Parathyroid adenoma (tissue), 2 donors: ENCODE measurements at regions not wholly inside any gene's neighbourhood (a gene's known extent, or its start where the extent isn't known, plus 50 kb on each side); places are given as distances from the start of the nearest gene placed in this dataset.

Experiments used
- H2AFZ ChIP-seq: fragments of 300-600 bp; sonication (generic); one replicate; pipeline ENCODE4 v1.7.0; 2017; ENCODE audit warnings: antibody characterized with exemption, mild to moderate bottlenecking
- H3K27ac ChIP-seq: fragments of 300-600 bp; sonication (generic); one replicate; pipeline ENCODE4 v1.7.0; 2017
- H3K27me3 ChIP-seq: fragments of 300-600 bp; sonication (generic); one replicate; pipeline ENCODE4 v1.7.0; 2017; ENCODE audit warnings: low read length; ENCODE audit not compliant: control insufficient read depth, insufficient read depth
- H3K36me3 ChIP-seq: fragments of 300-600 bp; sonication (generic); one replicate; pipeline ENCODE4 v1.7.0; 2017; ENCODE audit warnings: low read length; ENCODE audit not compliant: control insufficient read depth, insufficient read depth
- H3K4me1 ChIP-seq: fragments of 300-600 bp; sonication (generic); one replicate; pipeline ENCODE4 v1.7.0; 2017; ENCODE audit warnings: control low read depth
- H3K4me2 ChIP-seq: fragments of 300-600 bp; sonication (generic); one replicate; pipeline ENCODE4 v1.7.0; 2017; ENCODE audit warnings: low read length
- H3K4me3 ChIP-seq: fragments of 300-600 bp; sonication (generic); one replicate; pipeline ENCODE4 v1.7.0; 2017; ENCODE audit warnings: low read depth, low read length
- H3K79me2 ChIP-seq: fragments of 300-600 bp; sonication (generic); one replicate; pipeline ENCODE4 v1.7.0; 2017; ENCODE audit warnings: control low read depth
- H3K9ac ChIP-seq: fragments of 300-600 bp; sonication (generic); one replicate; pipeline ENCODE4 v1.7.0; 2017; ENCODE audit warnings: mild to moderate bottlenecking
- H3K9me3 ChIP-seq: fragments of 300-600 bp; sonication (generic); one replicate; pipeline ENCODE4 v1.7.0; 2017; ENCODE audit warnings: low read length; ENCODE audit not compliant: control insufficient read depth
- TF ChIP-seq, protein P1 (sequence below): fragments of 300-600 bp; sonication (generic); IDR thresholded peaks from one replicate; pipeline ENCODE4 v1.7.0; 2017; ENCODE audit warnings: antibody characterized with exemption, mild to moderate bottlenecking
- donor health status: primary hyperparathyroidism.

DNA sequence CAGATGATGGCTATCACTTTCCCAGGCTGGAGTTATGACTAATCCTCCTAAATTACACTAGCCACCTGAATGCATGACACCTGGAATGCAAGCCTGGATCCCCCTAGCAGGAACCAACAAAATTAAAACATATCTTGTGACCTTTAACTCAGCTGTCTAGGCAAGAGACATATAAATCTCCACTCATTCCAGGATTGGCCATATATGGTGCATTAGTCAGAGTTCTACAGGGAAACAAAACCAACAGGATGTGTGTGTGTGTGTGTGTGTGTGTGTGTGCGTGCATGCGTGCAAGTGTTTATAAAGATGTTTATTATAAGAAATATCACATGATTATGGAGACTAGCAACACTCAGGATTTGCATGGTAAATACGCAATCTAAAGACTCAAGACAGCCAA, 212.8 kb downstream of the KIF21A start:
- Histone ChIP-seq H3K4me1 (no peaks in the 10 kb centered on the region), H3K9ac (no peak overlapping the region), H3K27me3 (no peaks in the 10 kb centered on the region), H3K4me2 (no peak overlapping the region), H3K4me3 (no peak overlapping the region), H3K9me3 (no peaks in the 10 kb centered on the region), H3K36me3 (no peaks in the 10 kb centered on the region), H3K27ac (no peak overlapping the region), H3K79me2 (no peaks in the 10 kb centered on the region), H2AFZ (no peak overlapping the region)
- TF ChIP-seq, protein P1, sequence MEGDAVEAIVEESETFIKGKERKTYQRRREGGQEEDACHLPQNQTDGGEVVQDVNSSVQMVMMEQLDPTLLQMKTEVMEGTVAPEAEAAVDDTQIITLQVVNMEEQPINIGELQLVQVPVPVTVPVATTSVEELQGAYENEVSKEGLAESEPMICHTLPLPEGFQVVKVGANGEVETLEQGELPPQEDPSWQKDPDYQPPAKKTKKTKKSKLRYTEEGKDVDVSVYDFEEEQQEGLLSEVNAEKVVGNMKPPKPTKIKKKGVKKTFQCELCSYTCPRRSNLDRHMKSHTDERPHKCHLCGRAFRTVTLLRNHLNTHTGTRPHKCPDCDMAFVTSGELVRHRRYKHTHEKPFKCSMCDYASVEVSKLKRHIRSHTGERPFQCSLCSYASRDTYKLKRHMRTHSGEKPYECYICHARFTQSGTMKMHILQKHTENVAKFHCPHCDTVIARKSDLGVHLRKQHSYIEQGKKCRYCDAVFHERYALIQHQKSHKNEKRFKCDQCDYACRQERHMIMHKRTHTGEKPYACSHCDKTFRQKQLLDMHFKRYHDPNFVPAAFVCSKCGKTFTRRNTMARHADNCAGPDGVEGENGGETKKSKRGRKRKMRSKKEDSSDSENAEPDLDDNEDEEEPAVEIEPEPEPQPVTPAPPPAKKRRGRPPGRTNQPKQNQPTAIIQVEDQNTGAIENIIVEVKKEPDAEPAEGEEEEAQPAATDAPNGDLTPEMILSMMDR, result no peak

DNA sequence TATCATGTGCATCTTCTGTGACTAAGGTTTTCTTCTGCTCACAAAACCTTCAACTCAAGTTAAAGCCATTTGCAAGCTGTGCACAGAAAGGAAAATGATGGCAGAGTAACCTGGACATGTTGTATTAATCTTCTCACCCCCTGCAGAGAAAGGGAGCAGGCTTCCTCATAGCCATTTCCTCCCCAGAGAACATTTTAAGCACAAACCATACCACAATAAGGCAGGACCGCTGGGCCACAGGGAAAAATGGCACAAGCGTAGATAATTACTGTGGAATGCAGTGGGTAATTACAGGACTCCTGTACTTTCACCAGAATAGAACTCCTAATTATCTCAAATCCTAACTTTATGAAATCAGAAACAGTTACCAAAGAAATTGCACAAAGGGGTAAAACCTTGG, 215.7 kb downstream of the KIF21A start:
- H3K4me2 ChIP-seq, result no peak overlapping the region
- no peak overlapping the region for H3K27ac ChIP-seq
- no peaks in the 10 kb centered on the region for H3K27me3 ChIP-seq
- H3K36me3 ChIP-seq, result no peaks in the 10 kb centered on the region
- H3K9ac ChIP-seq, result no peak overlapping the region
- H3K79me2 ChIP-seq, result no peaks in the 10 kb centered on the region
- TF ChIP-seq, protein P1, result no peak
- no peaks in the 10 kb centered on the region for H3K9me3 ChIP-seq
- no peak overlapping the region for H2AFZ ChIP-seq
- no peak overlapping the region for H3K4me3 ChIP-seq
- H3K4me1 ChIP-seq, result no peaks in the 10 kb centered on the region

DNA sequence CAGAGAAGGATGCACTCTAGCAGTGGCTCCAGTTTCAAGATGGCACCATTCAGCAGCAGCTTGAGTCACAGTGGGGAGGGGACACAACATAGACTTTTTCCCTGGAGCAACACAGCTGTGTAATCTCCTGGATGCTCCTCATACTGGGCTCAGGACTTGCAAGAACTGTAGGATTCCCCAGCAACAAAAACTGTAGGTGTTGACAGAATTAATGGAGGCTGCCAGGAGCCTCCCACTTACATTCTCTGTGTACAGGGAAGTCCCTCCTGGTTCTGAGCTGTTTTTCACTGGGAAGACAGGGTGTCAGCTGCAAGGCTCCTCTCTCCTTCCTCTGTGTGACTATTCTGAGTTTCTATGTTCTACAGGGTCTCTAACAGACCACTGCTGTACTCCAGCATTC, 217.9 kb downstream of the KIF21A start:
- no peaks in the 10 kb centered on the region for H3K4me1 ChIP-seq
- H3K9me3 ChIP-seq, result no peaks in the 10 kb centered on the region
- H3K4me2 ChIP-seq, result no peak overlapping the region
- H2AFZ ChIP-seq, result no peak overlapping the region
- no peaks in the 10 kb centered on the region for H3K79me2 ChIP-seq
- H3K36me3 ChIP-seq, result no peaks in the 10 kb centered on the region
- no peak overlapping the region for H3K4me3 ChIP-seq
- H3K27ac ChIP-seq, result no peak overlapping the region
- H3K27me3 ChIP-seq, result no peaks in the 10 kb centered on the region
- TF ChIP-seq, protein P1, result no peak
- H3K9ac ChIP-seq, result no peak overlapping the region

DNA sequence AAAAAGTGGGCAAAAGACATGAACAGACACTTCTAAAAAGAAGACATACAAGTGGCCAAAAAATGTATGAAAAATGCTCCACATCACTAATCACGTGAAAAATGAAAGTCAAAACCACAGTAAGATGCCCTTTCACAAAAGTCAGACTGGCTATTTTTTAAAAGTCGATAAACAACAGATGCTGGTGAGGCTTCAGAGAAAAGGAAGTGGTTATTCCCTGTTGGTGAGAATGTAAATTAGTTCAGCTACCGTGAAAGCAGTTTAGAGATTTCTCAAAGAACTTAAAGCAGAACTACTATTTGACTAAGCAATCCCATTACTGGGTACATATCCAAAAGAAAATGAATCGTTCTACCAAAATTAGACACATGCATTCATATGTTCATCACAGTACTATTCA, 237.0 kb downstream of the KIF21A start:
- Histone ChIP-seq H3K36me3 (no peaks in the 10 kb centered on the region), H3K9ac (no peak overlapping the region), H3K4me1 (no peaks in the 10 kb centered on the region), H3K27ac (no peak overlapping the region), H3K27me3 (no peaks in the 10 kb centered on the region), H3K4me3 (no peak overlapping the region), H3K79me2 (no peaks in the 10 kb centered on the region), H3K4me2 (no peak overlapping the region), H3K9me3 (no peaks in the 10 kb centered on the region), H2AFZ (no peak overlapping the region)
- TF ChIP-seq, protein P1, result no peak

DNA sequence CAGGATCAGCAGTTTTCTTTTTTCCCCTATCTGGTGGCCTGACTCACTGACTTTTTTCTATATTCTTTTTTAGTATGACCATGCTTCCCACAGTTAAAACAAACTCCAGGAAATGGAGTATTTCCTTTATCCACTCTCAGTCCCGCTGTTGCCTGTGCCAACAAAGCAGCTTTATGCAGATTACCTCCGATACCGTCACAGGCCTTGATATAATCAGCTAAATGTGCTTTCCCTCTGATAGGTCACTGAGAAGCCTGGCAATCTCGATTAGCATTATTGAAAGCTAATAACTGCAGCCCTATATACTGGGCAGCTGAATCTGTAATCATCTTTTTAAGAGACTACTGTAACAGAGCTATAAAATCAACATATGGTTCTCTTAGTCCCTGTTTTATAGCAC, 243.6 kb downstream of the KIF21A start:
- TF ChIP-seq, protein P1, result no peak
- no peak overlapping the region for H2AFZ ChIP-seq
- no peaks in the 10 kb centered on the region for H3K36me3 ChIP-seq
- no peaks in the 10 kb centered on the region for H3K9me3 ChIP-seq
- H3K79me2 ChIP-seq, result no peaks in the 10 kb centered on the region
- no peak overlapping the region for H3K27ac ChIP-seq
- no peak overlapping the region for H3K4me3 ChIP-seq
- no peak overlapping the region for H3K4me2 ChIP-seq
- no peaks in the 10 kb centered on the region for H3K27me3 ChIP-seq
- H3K9ac ChIP-seq, result no peak overlapping the region
- no peaks in the 10 kb centered on the region for H3K4me1 ChIP-seq
